MM.1S (cell line): ENCODE measurements at regions not wholly inside any gene's neighbourhood (a gene's known extent, or its start where the extent isn't known, plus 50 kb on each side); places are given as distances from the start of the nearest gene placed in this dataset.
"Not testable (repeated sequence)": the region's sequence is repeated elsewhere in the genome, so short reads cannot be mapped to it uniquely, and the experiment has no call there.

Experiments used
- DNase-seq: peaks from one replicate; pipeline ENCODE4 v3.0.0-alpha.2; 2015
- H2AFZ ChIP-seq: fragments of 300-600 bp; sonication (generic); 2 replicates; pipeline ENCODE4 v1.6.0; 2016; ENCODE audit warnings: antibody characterized with exemption, low read length
- H3F3A ChIP-seq: fragments of 300-600 bp; sonication (generic); 2 replicates; pipeline ENCODE4 v1.6.1; 2016; ENCODE audit warnings: mild to moderate bottlenecking, antibody characterized with exemption, low read length, moderate library complexity, mixed read lengths; ENCODE audit not compliant: insufficient read depth
- H3K27ac ChIP-seq: fragments of 300-600 bp; sonication (generic); 2 replicates; pipeline ENCODE4 v1.5.1; 2016; ENCODE audit warnings: mild to moderate bottlenecking, low read length
- H3K27me3 ChIP-seq: fragments of 300-600 bp; sonication (generic); replicated peaks from 2 replicates; pipeline ENCODE4 v1.6.0; 2016; ENCODE audit warnings: low read length; ENCODE audit not compliant: insufficient read depth
- H3K36me3 ChIP-seq: fragments of 300-600 bp; sonication (generic); replicated peaks from 2 replicates; pipeline ENCODE4 v1.6.1; 2016; ENCODE audit warnings: mild to moderate bottlenecking, low read length, mixed read lengths; ENCODE audit not compliant: insufficient read depth
- H3K4me1 ChIP-seq: fragments of 300-600 bp; sonication (generic); 2 replicates; pipeline ENCODE4 v1.6.1; 2016; ENCODE audit warnings: low read length, mixed read lengths
- H3K4me2 ChIP-seq: fragments of 300-600 bp; sonication (generic); 2 replicates; pipeline ENCODE4 v1.6.0; 2016; ENCODE audit warnings: low read depth, low read length
- H3K4me3 ChIP-seq: fragments of 300-600 bp; sonication (generic); 2 replicates; pipeline ENCODE4 v1.5.1; 2016; ENCODE audit warnings: low read length, mixed read lengths
- H3K79me2 ChIP-seq: fragments of 300-600 bp; sonication (generic); 2 replicates; pipeline ENCODE4 v1.6.1; 2016; ENCODE audit warnings: mixed run types, low read length, mixed read lengths
- H3K9ac ChIP-seq: fragments of 300-600 bp; sonication (generic); 2 replicates; pipeline ENCODE4 v1.6.1; 2016; ENCODE audit warnings: low read length, mixed read lengths
- H3K9me2 ChIP-seq: fragments of 300-600 bp; sonication (generic); replicated peaks from 2 replicates; pipeline ENCODE4 v1.6.1; 2016; ENCODE audit warnings: mild to moderate bottlenecking, low read length, mixed read lengths; ENCODE audit not compliant: insufficient read depth
- H3K9me3 ChIP-seq: fragments of 300-600 bp; sonication (generic); replicated peaks from 2 replicates; pipeline ENCODE4 v1.6.1; 2016; ENCODE audit warnings: mild to moderate bottlenecking, low read length, mixed read lengths; ENCODE audit not compliant: insufficient read depth
- H4K20me1 ChIP-seq: fragments of 300-600 bp; sonication (generic); 2 replicates; pipeline ENCODE4 v1.6.1; 2016; ENCODE audit warnings: mild to moderate bottlenecking, low read length, moderate library complexity, mixed read lengths; ENCODE audit not compliant: insufficient read depth
- CTCF ChIP-seq: fragments of 300-600 bp; sonication (generic); IDR thresholded peaks from 2 replicates; pipeline ENCODE4 v1.5.1; 2016; ENCODE audit warnings: antibody characterized with exemption, low read length, mixed read lengths
- EZH2 ChIP-seq: fragments of 300-600 bp; sonication (generic); optimal IDR thresholded peaks from 2 replicates; pipeline ENCODE3; 2017; ENCODE audit warnings: low read depth, mild to moderate bottlenecking, antibody characterized with exemption, low read length, mixed read lengths
- EZH2phosphoT487 ChIP-seq: fragments of 300-600 bp; sonication (generic); IDR thresholded peaks from 2 replicates; pipeline ENCODE4 v1.6.1; 2018; ENCODE audit warnings: antibody characterized with exemption, low read length

GRCh38 chr11:112537846-112538330 is 277.2 kb upstream of the PLET1 start:
- TF ChIP-seq CTCF (no peak), EZH2 (no peak), EZH2phosphoT487 (no peak)
- Histone ChIP-seq H2AFZ (no peak overlapping the region), H3K9me3 (no peaks in the 10 kb centered on the region), H4K20me1 (no peaks in the 10 kb centered on the region), H3K36me3 (no peaks in the 10 kb centered on the region), H3K4me3 (no peak overlapping the region), H3K9me2 (no peaks in the 10 kb centered on the region), H3K4me1 (no peaks in the 10 kb centered on the region), H3K9ac (no peak overlapping the region), H3K4me2 (no peak overlapping the region), H3K27ac (no peak overlapping the region), H3K79me2 (no peaks in the 10 kb centered on the region), H3K27me3 (no peaks in the 10 kb centered on the region), H3F3A (no peaks in the 10 kb centered on the region)
- DNase-seq: no peak

DNA sequence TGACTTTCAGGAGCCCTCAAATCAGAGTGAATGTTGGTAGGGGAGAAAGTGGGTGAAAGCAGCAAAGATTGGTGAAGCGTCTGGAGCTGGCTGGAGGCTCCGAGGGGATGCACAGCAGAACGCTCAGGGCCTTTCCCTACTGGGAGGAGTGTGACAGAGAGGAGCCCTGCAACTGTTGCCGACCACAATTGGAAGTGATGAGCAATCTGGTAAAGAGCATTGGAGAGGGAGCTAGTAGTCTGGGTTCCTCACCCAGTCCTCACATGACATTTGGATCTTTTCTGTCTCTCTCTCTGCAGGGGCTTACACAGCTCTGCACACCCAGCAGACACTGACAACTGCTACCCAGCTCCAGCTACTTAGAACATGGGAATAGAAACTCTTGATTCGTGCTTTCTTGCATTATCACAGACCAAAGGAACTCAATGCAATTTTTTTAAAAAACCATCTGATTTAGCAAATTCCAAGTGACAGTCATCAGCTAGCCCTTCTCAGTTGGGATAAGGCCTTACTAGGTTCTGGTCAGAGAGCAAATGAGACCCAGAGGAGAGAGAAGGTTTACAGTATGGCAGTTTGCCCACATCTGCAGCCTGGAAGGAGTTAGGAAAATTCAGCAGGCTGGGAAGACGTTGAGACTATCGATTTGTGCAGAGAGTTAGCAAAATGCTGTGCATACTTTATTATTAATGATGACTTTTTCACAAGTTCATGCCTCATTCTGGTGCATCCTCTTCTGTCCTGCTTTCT is 278.0 kb upstream of the PLET1 start:
- Histone ChIP-seq H3K4me2 (no peak overlapping the region), H3K4me3 (no peak overlapping the region), H3K79me2 (no peaks in the 10 kb centered on the region), H3K9me3 (no peaks in the 10 kb centered on the region), H3K27ac (no peak overlapping the region), H3K27me3 (no peaks in the 10 kb centered on the region), H4K20me1 (no peaks in the 10 kb centered on the region), H3F3A (no peaks in the 10 kb centered on the region), H3K9me2 (no peaks in the 10 kb centered on the region), H3K4me1 (no peaks in the 10 kb centered on the region), H2AFZ (no peak overlapping the region), H3K9ac (no peak overlapping the region), H3K36me3 (no peaks in the 10 kb centered on the region)
- TF ChIP-seq CTCF: no peak
- no peak for TF ChIP-seq EZH2phosphoT487
- TF ChIP-seq EZH2: no peak
- DNase-seq: no peak

GRCh38 chr11:112539281-112539555 is 278.6 kb upstream of the PLET1 start:
- not testable (repeated sequence) for H3K27ac ChIP-seq, H3K4me3 ChIP-seq, H3K36me3 ChIP-seq, H2AFZ ChIP-seq, H3K79me2 ChIP-seq, H3F3A ChIP-seq, DNase-seq, H4K20me1 ChIP-seq, H3K4me1 ChIP-seq, H3K27me3 ChIP-seq, H3K9ac ChIP-seq, H3K9me2 ChIP-seq, H3K4me2 ChIP-seq, H3K9me3 ChIP-seq

GRCh38 chr11:112539741-112540140 is 279.1 kb upstream of the PLET1 start:
- H3K79me2 ChIP-seq: no peaks in the 10 kb centered on the region
- H3K4me1 ChIP-seq: no peaks in the 10 kb centered on the region
- H3K27ac ChIP-seq: no peak overlapping the region
- no peaks in the 10 kb centered on the region for H3K36me3 ChIP-seq
- no peak overlapping the region for H3K4me3 ChIP-seq
- H4K20me1 ChIP-seq: no peaks in the 10 kb centered on the region
- H2AFZ ChIP-seq: no peak overlapping the region
- no peak for DNase-seq
- H3K27me3 ChIP-seq: no peaks in the 10 kb centered on the region
- no peaks in the 10 kb centered on the region for H3F3A ChIP-seq
- TF ChIP-seq CTCF: no peak
- H3K9me2 ChIP-seq: no peaks in the 10 kb centered on the region
- H3K9me3 ChIP-seq: no peaks in the 10 kb centered on the region
- no peak overlapping the region for H3K4me2 ChIP-seq
- no peak overlapping the region for H3K9ac ChIP-seq
